ENCODE measurements at regions not wholly inside any gene's neighbourhood (a gene's known extent, or its start where the extent isn't known, plus 50 kb on each side); places are given as distances from the start of the nearest gene placed in this dataset.

DNA sequence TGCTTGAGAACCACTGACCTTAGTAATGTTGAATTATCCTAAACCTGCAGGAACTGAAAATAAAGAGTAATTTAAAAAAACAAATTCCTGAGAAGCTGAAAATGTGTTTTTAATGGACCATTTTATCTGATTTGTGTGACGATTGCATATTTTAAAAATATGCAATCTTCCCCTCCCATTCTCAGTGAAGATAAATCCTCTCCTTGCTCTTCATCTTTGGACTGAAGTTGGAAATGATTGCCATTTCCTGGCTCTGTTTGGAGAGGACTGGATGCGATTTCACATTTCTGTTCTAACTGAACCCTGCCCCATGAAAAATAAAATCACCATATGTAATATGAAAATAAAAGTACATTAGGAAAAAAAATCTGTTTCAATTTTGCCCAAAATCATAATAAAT, 216.3 kb downstream of the SLC6A15 start:
- H3K4me3 ChIP-seq (ENCODE audit: low read depth, low read length) = no peak overlapping the region
- TF ChIP-seq, protein P1, sequence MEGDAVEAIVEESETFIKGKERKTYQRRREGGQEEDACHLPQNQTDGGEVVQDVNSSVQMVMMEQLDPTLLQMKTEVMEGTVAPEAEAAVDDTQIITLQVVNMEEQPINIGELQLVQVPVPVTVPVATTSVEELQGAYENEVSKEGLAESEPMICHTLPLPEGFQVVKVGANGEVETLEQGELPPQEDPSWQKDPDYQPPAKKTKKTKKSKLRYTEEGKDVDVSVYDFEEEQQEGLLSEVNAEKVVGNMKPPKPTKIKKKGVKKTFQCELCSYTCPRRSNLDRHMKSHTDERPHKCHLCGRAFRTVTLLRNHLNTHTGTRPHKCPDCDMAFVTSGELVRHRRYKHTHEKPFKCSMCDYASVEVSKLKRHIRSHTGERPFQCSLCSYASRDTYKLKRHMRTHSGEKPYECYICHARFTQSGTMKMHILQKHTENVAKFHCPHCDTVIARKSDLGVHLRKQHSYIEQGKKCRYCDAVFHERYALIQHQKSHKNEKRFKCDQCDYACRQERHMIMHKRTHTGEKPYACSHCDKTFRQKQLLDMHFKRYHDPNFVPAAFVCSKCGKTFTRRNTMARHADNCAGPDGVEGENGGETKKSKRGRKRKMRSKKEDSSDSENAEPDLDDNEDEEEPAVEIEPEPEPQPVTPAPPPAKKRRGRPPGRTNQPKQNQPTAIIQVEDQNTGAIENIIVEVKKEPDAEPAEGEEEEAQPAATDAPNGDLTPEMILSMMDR (IDR thresholded peaks at IDR 0.05; ENCODE audit: low read depth, low read length, missing control alignments) = no peak
- no peak for DNase-seq (ENCODE audit: low read depth)

DNA sequence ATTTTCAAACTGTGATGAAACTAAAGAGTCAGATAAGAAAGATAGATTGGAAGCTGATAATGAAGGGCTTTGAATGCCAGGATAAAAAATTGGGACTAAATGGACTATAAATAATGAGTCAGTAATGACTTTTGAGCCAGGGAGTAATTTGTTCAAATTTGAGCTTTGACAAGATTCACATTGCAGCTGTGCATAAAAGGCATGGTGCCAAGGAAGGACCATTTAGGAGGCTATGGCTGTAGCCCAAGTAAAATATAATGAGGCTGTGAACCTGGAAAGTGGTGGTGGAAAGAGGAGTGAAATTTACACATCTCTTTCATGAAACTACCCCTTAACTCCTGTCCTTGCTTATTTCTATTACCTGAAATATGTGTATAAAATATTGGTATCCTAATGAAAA, 218.5 kb downstream of the SLC6A15 start:
- DNase-seq (ENCODE audit: low read depth) = no peak
- H3K4me3 ChIP-seq (ENCODE audit: low read depth, low read length) = no peak overlapping the region
- TF ChIP-seq, protein P1 (IDR thresholded peaks at IDR 0.05; ENCODE audit: low read depth, low read length, missing control alignments) = no peak

DNA sequence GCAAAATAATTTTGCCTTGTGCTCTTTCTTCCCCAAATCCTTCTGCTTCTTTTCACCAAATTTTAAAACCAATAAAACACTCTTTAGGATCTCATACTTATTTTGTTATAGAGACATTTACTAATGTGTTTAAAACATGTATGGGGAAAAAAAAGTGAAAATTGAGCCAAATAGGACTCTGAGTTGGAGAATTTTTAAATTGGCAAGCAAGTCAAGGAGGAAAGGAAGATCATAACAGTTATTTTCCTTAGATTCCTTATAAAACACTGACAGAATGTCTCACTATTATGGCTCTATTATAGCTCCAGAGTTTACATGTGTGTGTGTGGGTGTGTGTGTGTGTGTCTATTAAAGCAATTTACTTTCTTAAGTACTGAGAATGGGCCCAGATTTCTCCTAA, 220.5 kb downstream of the SLC6A15 start:
- no peak overlapping the region for H3K4me3 ChIP-seq (ENCODE audit: low read depth, low read length)
- TF ChIP-seq, protein P1 (IDR thresholded peaks at IDR 0.05; ENCODE audit: low read depth, low read length, missing control alignments) = no peak
- DNase-seq (ENCODE audit: low read depth) = no peak

DNA sequence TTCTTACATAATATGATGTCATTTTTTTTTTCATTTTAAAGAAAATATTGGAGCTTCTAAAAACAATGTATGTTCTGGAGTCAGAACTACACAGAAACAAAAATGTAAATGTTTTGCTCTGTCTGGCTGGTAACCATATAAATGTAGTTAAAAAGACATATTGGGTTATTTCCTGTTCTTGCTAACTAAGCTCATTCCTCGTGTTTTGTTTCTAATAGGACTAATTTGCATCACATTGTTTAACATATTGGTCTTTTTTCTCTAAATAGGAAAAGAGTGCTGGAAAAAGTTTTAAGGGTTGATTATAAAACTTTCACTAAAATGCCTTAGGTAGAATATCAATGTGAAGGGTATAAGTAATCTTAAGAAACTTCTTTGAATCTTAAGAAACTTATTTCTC, 221.3 kb downstream of the SLC6A15 start:
- DNase-seq (ENCODE audit: low read depth) = no peak

DNA sequence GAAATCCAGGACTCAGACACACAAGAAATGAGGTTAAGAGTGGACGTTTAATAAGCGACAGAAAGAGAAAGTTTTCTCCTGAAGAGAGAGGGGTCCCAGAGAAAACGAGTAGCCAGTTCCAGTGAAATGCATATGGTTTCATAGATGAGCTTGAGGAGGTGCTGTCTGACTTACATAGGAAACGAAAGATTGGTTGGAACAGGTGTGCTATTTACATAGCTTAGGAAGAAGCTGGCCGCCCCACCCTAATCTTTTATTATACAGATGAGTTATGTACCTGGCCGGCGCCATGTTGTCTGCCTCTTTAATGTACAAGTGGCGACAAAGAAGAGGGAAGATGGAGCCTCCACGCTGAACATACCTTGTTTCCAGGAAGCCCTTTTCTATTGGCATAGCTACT, 223.0 kb downstream of the SLC6A15 start:
- no peak for DNase-seq (ENCODE audit: low read depth)
- H3K4me3 ChIP-seq (ENCODE audit: low read depth, low read length) = no peak overlapping the region
- TF ChIP-seq, protein P1 (IDR thresholded peaks at IDR 0.05; ENCODE audit: low read depth, low read length, missing control alignments) = no peak

More for the DNA sequence above, 221.3 kb downstream of the SLC6A15 start:
- TF ChIP-seq, protein P1 (IDR thresholded peaks at IDR 0.05; ENCODE audit: low read depth, low read length, missing control alignments) = no peak
- no peak overlapping the region for H3K4me3 ChIP-seq (ENCODE audit: low read depth, low read length)

DNA sequence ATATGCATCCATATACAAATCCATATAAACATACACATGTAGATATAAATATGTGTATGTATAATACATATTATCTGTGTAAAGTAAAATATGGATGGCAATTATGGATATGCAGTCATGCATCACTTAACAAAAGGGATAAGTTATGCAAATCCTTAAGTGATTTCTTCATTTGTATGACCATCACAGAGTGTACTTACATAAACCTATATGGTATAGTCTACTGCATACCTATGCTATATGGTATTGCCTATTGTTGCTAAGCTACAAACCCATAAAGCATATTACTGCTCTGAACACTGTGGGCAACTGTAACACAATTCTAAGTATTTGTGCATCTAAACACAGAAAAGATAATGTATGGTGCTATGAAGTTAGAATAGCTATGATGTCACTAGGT, 227.2 kb downstream of the SLC6A15 start:
- DNase-seq (ENCODE audit: low read depth) = no peak
- TF ChIP-seq, protein P1 (IDR thresholded peaks at IDR 0.05; ENCODE audit: low read depth, low read length, missing control alignments) = no peak

DNA sequence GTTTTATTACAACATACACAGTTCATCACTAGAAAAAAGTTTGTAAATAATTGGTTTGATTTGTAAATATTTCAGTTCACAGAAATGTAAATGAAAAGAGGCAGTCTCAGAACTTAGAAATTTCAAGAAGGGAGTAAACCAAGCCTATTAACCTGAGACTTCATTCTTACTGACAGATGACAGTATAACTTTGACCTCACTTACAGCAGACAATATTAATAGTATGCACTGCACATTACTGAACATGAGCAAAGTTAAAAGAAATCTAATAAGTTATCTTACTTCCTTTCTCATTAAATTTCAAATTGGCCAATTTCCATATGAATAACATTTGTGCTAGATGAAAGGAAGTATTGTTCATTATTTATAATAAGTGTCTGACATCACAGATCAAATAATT, 235.8 kb downstream of the SLC6A15 start:
- TF ChIP-seq, protein P1 (IDR thresholded peaks at IDR 0.05; ENCODE audit: low read depth, low read length, missing control alignments) = no peak

More for the DNA sequence above, 227.2 kb downstream of the SLC6A15 start:
- no peak overlapping the region for H3K4me3 ChIP-seq (ENCODE audit: low read depth, low read length)

More for the DNA sequence above, 235.8 kb downstream of the SLC6A15 start:
- no peak for DNase-seq (ENCODE audit: low read depth)
- no peak overlapping the region for H3K4me3 ChIP-seq (ENCODE audit: low read depth, low read length)
